Chondrocyte (in vitro differentiated cells): ENCODE measurements at regions not wholly inside any gene's neighbourhood (a gene's known extent, or its start where the extent isn't known, plus 50 kb on each side); places are given as distances from the start of the nearest gene placed in this dataset.

Experiments
- DNase-seq: peaks from one replicate; pipeline ENCODE4 v3.0.0; 2021; ENCODE audit warnings: mixed read lengths, low spot score
- H3K27ac Mint-ChIP-seq: one replicate; pipeline ENCODE4 v1.8.0; 2021; ENCODE audit warnings: mild to moderate bottlenecking, moderate library complexity, mixed read lengths; ENCODE audit not compliant: unreplicated experiment
- H3K27me3 Mint-ChIP-seq: 2 replicates; pipeline ENCODE4 v1.8.0; 2021; ENCODE audit warnings: low read depth, mixed read lengths
- H3K36me3 Mint-ChIP-seq: 2 replicates; pipeline ENCODE4 v1.8.0; 2021; ENCODE audit warnings: low read depth, mixed read lengths
- H3K4me1 Mint-ChIP-seq: 2 replicates; pipeline ENCODE4 v1.8.0; 2021; ENCODE audit warnings: low read depth, mild to moderate bottlenecking, mixed read lengths
- H3K4me3 Mint-ChIP-seq: one replicate; pipeline ENCODE4 v1.8.0; 2021; ENCODE audit warnings: mild to moderate bottlenecking, moderate library complexity, mixed read lengths; ENCODE audit not compliant: unreplicated experiment
- H3K9me3 Mint-ChIP-seq: 2 replicates; pipeline ENCODE4 v1.8.0; 2021; ENCODE audit warnings: low read depth, mixed read lengths
- TF ChIP-seq, protein P1 (sequence below): fragments of 200-600 bp; sonication (generic); IDR thresholded peaks from 2 replicates; pipeline ENCODE4 v1.5.0; 2021; ENCODE audit warnings: antibody characterized with exemption, mild to moderate bottlenecking, moderate library complexity

- Mint-ChIP-seq H3K4me1 (no peaks in the 10 kb centered on the region), H3K27ac (no peak overlapping the region), H3K27me3 (peaks cover 2% of the 10 kb centered on the region), H3K4me3 (no peak overlapping the region), H3K36me3 (no peaks in the 10 kb centered on the region), H3K9me3 (no peaks in the 10 kb centered on the region)
- TF ChIP-seq, protein P1, sequence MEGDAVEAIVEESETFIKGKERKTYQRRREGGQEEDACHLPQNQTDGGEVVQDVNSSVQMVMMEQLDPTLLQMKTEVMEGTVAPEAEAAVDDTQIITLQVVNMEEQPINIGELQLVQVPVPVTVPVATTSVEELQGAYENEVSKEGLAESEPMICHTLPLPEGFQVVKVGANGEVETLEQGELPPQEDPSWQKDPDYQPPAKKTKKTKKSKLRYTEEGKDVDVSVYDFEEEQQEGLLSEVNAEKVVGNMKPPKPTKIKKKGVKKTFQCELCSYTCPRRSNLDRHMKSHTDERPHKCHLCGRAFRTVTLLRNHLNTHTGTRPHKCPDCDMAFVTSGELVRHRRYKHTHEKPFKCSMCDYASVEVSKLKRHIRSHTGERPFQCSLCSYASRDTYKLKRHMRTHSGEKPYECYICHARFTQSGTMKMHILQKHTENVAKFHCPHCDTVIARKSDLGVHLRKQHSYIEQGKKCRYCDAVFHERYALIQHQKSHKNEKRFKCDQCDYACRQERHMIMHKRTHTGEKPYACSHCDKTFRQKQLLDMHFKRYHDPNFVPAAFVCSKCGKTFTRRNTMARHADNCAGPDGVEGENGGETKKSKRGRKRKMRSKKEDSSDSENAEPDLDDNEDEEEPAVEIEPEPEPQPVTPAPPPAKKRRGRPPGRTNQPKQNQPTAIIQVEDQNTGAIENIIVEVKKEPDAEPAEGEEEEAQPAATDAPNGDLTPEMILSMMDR, result no peak
- no peak for DNase-seq
Measured at GRCh38 chr1:239467730-239468129, 81.4 kb downstream of the CHRM3 start.

GRCh38 chr1:239478069-239478468 is 91.7 kb downstream of the CHRM3 start:
- Mint-ChIP-seq H3K36me3 (peaks cover 2% of the 10 kb centered on the region), H3K4me1 (no peaks in the 10 kb centered on the region), H3K4me3 (no peak overlapping the region), H3K9me3 (peaks cover 35% of the 10 kb centered on the region), H3K27ac (no peak overlapping the region), H3K27me3 (no peaks in the 10 kb centered on the region)
- TF ChIP-seq, protein P1, result no peak
- no peak for DNase-seq

- no peak overlapping the region for H3K27ac Mint-ChIP-seq
- TF ChIP-seq, protein P1, result no peak
- H3K27me3 Mint-ChIP-seq, result peaks cover 2% of the 10 kb centered on the region
- H3K4me1 Mint-ChIP-seq, result no peaks in the 10 kb centered on the region
- no peak for DNase-seq
- H3K9me3 Mint-ChIP-seq, result peaks cover 21% of the 10 kb centered on the region
- H3K36me3 Mint-ChIP-seq, result peaks cover 2% of the 10 kb centered on the region
- H3K4me3 Mint-ChIP-seq, result no peak overlapping the region
Measured at GRCh38 chr1:239483391-239483790, 97.0 kb downstream of the CHRM3 start.

- TF ChIP-seq, protein P1, result no peak
- no peak overlapping the region for H3K4me3 Mint-ChIP-seq
- no peak for DNase-seq
- H3K27me3 Mint-ChIP-seq, result peaks cover 2% of the 10 kb centered on the region
- H3K36me3 Mint-ChIP-seq, result no peaks in the 10 kb centered on the region
- H3K27ac Mint-ChIP-seq, result no peak overlapping the region
- H3K4me1 Mint-ChIP-seq, result no peaks in the 10 kb centered on the region
- H3K9me3 Mint-ChIP-seq, result peaks cover 6% of the 10 kb centered on the region
Measured at GRCh38 chr1:239493811-239494414, 107.5 kb downstream of the CHRM3 start.

DNA sequence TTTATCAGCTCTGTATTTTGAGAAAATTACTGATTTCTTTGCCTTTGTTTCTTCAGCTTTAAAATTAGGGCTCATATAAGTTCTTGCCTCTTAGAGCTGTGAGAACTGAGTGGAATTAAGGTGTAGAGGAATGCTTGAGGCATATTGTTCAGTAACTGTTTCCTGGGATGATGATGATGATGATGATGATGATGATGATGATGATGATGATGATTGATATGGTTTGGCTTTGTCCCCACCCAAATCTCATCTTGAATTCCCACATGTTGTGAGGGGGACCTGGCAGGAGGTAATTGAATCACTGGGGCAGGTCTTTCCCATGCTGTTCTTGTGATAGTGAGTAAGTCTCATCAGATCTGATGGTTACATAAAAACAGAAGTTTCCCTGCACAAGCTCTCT is 118.7 kb downstream of the CHRM3 start:
- Mint-ChIP-seq H3K9me3 (peaks cover 30% of the 10 kb centered on the region), H3K27me3 (no peaks in the 10 kb centered on the region), H3K27ac (no peak overlapping the region), H3K4me3 (no peak overlapping the region), H3K36me3 (peaks cover 2% of the 10 kb centered on the region), H3K4me1 (no peaks in the 10 kb centered on the region)
- no peak for DNase-seq
- TF ChIP-seq, protein P1, result no peak
